ENCODE measurements at regions not wholly inside any gene's neighbourhood (a gene's known extent, or its start where the extent isn't known, plus 50 kb on each side); places are given as distances from the start of the nearest gene placed in this dataset.

- TF ChIP-seq POLR2A (IDR thresholded peaks at IDR 0.05) (no peak), POLR2AphosphoS5 (IDR thresholded peaks at IDR 0.05) (no peak)
- TF ChIP-seq, protein P1, sequence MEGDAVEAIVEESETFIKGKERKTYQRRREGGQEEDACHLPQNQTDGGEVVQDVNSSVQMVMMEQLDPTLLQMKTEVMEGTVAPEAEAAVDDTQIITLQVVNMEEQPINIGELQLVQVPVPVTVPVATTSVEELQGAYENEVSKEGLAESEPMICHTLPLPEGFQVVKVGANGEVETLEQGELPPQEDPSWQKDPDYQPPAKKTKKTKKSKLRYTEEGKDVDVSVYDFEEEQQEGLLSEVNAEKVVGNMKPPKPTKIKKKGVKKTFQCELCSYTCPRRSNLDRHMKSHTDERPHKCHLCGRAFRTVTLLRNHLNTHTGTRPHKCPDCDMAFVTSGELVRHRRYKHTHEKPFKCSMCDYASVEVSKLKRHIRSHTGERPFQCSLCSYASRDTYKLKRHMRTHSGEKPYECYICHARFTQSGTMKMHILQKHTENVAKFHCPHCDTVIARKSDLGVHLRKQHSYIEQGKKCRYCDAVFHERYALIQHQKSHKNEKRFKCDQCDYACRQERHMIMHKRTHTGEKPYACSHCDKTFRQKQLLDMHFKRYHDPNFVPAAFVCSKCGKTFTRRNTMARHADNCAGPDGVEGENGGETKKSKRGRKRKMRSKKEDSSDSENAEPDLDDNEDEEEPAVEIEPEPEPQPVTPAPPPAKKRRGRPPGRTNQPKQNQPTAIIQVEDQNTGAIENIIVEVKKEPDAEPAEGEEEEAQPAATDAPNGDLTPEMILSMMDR (IDR thresholded peaks at IDR 0.05 in 8 of 11, conservative IDR thresholded peaks at IDR 0.05 in 3 of 11), result no peak
Observed at GRCh38 chr2:9775351-9775750, 67.9 kb upstream of the TAF1B start.
